ENCODE measurements at regions not wholly inside any gene's neighbourhood (a gene's known extent, or its start where the extent isn't known, plus 50 kb on each side); places are given as distances from the start of the nearest gene placed in this dataset.

DNA sequence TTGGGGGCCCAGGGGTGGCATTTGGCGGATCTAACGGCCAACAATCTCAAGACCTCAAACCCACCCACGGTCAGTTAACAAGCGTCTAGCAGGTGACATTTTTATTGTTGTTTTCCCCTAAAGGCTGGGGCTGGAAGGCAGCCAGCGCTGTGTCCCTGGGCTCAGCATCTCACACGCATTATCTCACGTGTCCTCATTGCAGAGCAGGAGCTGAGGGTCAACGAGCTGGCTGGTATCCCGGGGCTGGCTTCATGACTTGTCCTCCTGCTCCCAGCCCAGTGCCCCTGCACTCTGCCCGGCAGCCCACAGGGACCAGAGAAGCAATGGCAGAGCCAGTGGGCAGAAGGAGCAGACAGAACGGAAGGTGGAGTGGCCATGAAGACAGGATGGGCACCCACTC is 54.4 kb upstream of the TMEM273 start:
- TF ChIP-seq, protein P1, sequence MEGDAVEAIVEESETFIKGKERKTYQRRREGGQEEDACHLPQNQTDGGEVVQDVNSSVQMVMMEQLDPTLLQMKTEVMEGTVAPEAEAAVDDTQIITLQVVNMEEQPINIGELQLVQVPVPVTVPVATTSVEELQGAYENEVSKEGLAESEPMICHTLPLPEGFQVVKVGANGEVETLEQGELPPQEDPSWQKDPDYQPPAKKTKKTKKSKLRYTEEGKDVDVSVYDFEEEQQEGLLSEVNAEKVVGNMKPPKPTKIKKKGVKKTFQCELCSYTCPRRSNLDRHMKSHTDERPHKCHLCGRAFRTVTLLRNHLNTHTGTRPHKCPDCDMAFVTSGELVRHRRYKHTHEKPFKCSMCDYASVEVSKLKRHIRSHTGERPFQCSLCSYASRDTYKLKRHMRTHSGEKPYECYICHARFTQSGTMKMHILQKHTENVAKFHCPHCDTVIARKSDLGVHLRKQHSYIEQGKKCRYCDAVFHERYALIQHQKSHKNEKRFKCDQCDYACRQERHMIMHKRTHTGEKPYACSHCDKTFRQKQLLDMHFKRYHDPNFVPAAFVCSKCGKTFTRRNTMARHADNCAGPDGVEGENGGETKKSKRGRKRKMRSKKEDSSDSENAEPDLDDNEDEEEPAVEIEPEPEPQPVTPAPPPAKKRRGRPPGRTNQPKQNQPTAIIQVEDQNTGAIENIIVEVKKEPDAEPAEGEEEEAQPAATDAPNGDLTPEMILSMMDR (IDR thresholded peaks at IDR 0.05): no peak
- TF ChIP-seq EZH2 (IDR thresholded peaks at IDR 0.05; ENCODE audit: borderline replicate concordance, insufficient read depth, low read depth, low read length, poor library complexity, severe bottlenecking): no peak

All from B cell (primary cell).